ENCODE measurements at regions not wholly inside any gene's neighbourhood (a gene's known extent, or its start where the extent isn't known, plus 50 kb on each side); places are given as distances from the start of the nearest gene placed in this dataset.

DNA sequence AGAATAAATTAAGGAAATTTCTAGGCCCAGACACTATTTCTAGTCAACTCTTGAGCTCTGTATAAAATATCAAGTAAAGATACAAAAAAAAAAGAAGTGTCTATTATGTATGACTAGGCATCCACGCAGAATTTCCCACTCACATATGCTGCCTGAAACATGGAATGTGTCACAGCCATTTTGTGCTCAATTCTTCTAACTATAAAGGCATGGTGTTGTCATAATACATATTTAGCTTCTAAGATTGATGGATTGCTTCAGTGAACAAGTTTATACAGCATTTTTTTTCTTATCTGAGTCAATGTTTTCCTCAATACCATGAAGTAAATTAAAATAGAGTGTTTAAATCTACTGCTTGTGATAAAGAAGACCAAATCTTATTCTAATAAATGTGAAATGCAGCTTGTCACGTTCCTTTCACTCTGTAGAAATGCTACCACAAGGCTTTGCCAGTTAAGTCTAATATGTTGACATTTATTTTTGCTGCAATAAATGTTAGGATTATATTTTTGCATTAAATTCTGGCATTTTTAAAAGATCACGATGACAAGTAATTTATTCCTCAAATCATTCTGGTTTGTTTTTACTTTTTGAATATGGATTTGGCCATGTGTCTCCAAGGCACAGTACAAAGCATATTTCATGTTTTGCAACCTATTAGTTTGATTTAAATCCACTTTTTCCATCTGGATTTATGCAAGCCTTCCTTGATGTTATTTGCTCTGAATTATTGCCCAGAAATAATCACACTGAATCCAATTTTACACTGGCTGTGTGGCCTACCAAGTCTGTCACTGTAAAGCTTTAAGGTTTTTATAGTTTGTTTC lies 1829.0 kb upstream of the PCDH7 start:
- TF ChIP-seq, protein P1, sequence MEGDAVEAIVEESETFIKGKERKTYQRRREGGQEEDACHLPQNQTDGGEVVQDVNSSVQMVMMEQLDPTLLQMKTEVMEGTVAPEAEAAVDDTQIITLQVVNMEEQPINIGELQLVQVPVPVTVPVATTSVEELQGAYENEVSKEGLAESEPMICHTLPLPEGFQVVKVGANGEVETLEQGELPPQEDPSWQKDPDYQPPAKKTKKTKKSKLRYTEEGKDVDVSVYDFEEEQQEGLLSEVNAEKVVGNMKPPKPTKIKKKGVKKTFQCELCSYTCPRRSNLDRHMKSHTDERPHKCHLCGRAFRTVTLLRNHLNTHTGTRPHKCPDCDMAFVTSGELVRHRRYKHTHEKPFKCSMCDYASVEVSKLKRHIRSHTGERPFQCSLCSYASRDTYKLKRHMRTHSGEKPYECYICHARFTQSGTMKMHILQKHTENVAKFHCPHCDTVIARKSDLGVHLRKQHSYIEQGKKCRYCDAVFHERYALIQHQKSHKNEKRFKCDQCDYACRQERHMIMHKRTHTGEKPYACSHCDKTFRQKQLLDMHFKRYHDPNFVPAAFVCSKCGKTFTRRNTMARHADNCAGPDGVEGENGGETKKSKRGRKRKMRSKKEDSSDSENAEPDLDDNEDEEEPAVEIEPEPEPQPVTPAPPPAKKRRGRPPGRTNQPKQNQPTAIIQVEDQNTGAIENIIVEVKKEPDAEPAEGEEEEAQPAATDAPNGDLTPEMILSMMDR (IDR thresholded peaks at IDR 0.05): no peak
- TF ChIP-seq POLR2AphosphoS5 (IDR thresholded peaks at IDR 0.05): no peak

Data from esophagus muscularis mucosa (tissue), 3 donors.